BJ (cell line): ENCODE measurements at regions not wholly inside any gene's neighbourhood (a gene's known extent, or its start where the extent isn't known, plus 50 kb on each side); places are given as distances from the start of the nearest gene placed in this dataset.

Source experiments
- CTCF ChIA-PET: fragments of 350-600 bp; formaldehyde crosslinking; extraction: SDS; loops from one replicate; lab custom pipeline; 2021; ENCODE audit warnings: antibody characterized with exemption, inconsistent platforms; lab: Yijun Ruan, JAX
- POLR2A ChIA-PET: fragments of 300-600 bp; sonication (Branson Sonifier 250); formaldehyde crosslinking; extraction: SDS; loops from one replicate; lab custom pipeline; 2021; ENCODE audit warnings: antibody characterized with exemption; lab: Charles Lee
- DNase-seq: peaks from one replicate; pipeline ENCODE4 v3.0.0-alpha.2; 2011; ENCODE audit warnings: low read depth
- H3K27me3 ChIP-seq: 2 replicates; pipeline ENCODE4 v1.6.0; 2011; ENCODE audit warnings: low read length; ENCODE audit not compliant: control insufficient read depth, insufficient read depth
- H3K36me3 ChIP-seq: 2 replicates; pipeline ENCODE4 v1.5.1; 2011; ENCODE audit warnings: low read length; ENCODE audit not compliant: control insufficient read depth, insufficient read depth
- H3K4me3 ChIP-seq: 2 replicates; pipeline ENCODE4 v1.5.1; 2011; ENCODE audit warnings: low read depth, mild to moderate bottlenecking, control low read depth, low read length
- CTCF ChIP-seq: IDR thresholded peaks from 2 replicates; pipeline ENCODE4 v1.5.1; 2011; ENCODE audit warnings: low read depth, mild to moderate bottlenecking, control low read depth, inconsistent platforms, low read length, moderate library complexity; ENCODE audit not compliant: insufficient read depth

- Histone ChIP-seq H3K27me3 (no peaks in the 10 kb centered on the region), H3K4me3 (no peak overlapping the region), H3K36me3 (no peaks in the 10 kb centered on the region)
- ChIA-PET CTCF (interaction anchor here (0.9 kb wide), 1 partner anchor 9 kb away, joined by 3 read pairs; no protein-coding TSS in a partner anchor), POLR2A (no interaction called here)
- no peak for TF ChIP-seq CTCF
- DNase-seq: no peak
These were observed 97.9 kb upstream of the ZNF469 start for GRCh38 chr16:88284626-88285513.

DNA sequence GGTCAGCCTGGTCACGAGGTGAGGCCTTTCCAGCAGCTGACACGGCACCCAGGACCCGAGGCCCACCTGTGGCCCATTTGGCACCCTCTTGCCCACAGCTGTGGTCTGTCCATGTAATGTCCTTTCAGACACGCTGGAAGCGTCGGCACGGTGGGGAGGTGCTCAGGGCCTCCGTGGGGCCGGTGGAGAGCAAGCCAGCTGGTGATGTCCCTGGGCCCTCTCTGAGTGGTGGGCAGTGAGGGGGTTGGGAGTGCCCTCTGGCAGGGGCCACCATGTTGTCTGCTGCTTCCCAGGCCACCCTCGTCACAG, 97.3 kb upstream of the ZNF469 start:
- no peak overlapping the region for H3K4me3 ChIP-seq
- ChIA-PET CTCF (no interaction called here), POLR2A (no interaction called here)
- H3K36me3 ChIP-seq: no peaks in the 10 kb centered on the region
- no peak for TF ChIP-seq CTCF
- no peaks in the 10 kb centered on the region for H3K27me3 ChIP-seq
- DNase-seq: no peak

DNA sequence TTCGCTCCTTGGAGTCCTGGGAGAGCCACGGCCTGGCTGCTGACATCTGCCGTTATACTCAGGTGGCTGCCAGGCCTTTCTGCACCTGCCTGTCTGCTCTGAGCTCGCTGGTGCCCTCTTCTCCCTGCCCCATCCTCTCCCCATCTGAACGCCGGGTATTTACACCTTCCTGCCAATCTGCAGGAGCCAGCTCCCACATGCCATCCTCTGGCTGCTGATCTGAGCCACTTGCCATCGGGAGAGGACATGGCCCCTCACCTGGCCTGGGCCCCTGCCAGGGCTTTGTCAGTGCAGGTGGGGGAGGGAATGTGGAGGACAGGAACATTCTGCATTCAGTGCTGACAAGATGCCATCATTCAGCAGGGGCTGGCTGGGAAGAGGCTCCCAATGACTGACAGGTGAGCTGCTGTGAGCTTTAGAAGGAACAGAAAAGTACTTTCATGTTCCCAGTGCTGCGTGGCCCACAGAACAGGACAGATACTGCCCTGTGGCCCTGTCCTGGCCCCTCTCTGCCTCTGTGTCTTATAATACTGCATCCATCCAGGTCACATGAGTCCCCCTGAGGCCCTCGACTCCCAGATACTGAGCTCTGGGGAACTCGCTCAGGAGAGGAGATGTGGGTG, 96.3 kb upstream of the ZNF469 start:
- ChIA-PET CTCF (interaction anchor here (1.1 kb wide), 2 partner anchors 10 to 20 kb away, joined by 3 to 4 read pairs; no protein-coding TSS in a partner anchor), POLR2A (no interaction called here)
- no peak for DNase-seq
- H3K27me3 ChIP-seq: no peaks in the 10 kb centered on the region
- H3K4me3 ChIP-seq: no peak overlapping the region
- no peak for TF ChIP-seq CTCF
- H3K36me3 ChIP-seq: no peaks in the 10 kb centered on the region

DNA sequence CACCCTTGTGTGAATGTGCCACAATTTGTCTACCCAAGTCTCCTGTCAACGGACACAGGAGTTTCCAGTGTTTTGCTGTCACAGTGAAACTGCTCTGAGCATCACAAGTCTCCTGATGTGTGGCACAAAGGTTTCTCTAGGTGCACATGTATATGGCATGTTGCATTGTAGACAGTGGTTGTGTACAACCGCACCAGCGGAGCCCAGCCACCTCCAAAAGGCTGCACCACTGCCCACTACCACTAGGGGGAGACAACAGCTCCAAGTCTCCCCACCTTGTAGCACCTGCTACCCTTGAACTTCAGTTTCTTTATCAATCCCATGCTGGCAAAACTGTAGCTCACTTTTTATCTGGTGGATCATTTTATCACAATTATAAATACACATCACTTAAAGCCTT, 95.5 kb upstream of the ZNF469 start:
- POLR2A ChIA-PET: no interaction called here
- TF ChIP-seq CTCF: peak; percentile 59
- DNase-seq: no peak
- Histone ChIP-seq H3K4me3 (no peak overlapping the region), H3K36me3 (no peaks in the 10 kb centered on the region), H3K27me3 (no peaks in the 10 kb centered on the region)
- CTCF ChIA-PET: interaction anchor here (1.1 to 1.4 kb wide), 3 partner anchors 9 to 20 kb away, joined by 3 to 4 read pairs (median 4); no protein-coding TSS in a partner anchor

DNA sequence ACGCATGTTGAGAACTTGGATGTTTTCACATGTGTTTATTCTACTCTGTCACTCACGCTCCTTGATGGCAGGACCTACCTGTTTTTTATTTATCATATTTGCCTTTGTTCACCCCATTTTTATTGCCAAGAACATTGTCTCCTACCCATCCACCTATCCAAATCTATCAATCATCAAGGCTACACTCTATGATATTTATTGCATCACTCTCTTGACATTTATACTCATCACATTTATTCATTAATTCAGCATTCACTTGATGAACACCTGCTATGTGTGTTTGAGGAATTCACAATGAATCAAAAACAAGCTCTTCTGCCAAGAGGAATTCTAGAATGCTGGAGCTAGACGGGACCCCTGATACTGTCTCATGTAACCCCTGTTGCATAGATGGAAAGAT, 94.5 kb upstream of the ZNF469 start:
- DNase-seq: no peak
- ChIA-PET CTCF (interaction anchor here (1.4 kb wide), 1 partner anchor 16 kb away, joined by 4 read pairs; no protein-coding TSS in a partner anchor), POLR2A (no interaction called here)
- Histone ChIP-seq H3K36me3 (no peaks in the 10 kb centered on the region), H3K4me3 (no peak overlapping the region), H3K27me3 (no peaks in the 10 kb centered on the region)
- no peak for TF ChIP-seq CTCF
